Loucy (cell line): ENCODE measurements at regions not wholly inside any gene's neighbourhood (a gene's known extent, or its start where the extent isn't known, plus 50 kb on each side); places are given as distances from the start of the nearest gene placed in this dataset.

ENCODE experiments used
- H2AFZ ChIP-seq: fragments of 200-600 bp; sonication (generic); 2 replicates; pipeline ENCODE4 v1.6.0; 2016; ENCODE audit warnings: antibody characterized with exemption, mild to moderate bottlenecking, low read length, moderate library complexity
- H3F3A ChIP-seq: fragments of 200-600 bp; 2 replicates; pipeline ENCODE4 v1.6.0; 2016; ENCODE audit warnings: antibody characterized with exemption, low read depth, mild to moderate bottlenecking
- H3K27me3 ChIP-seq: fragments of 200-600 bp; sonication (generic); 2 replicates; pipeline ENCODE4 v1.6.1; 2014; ENCODE audit warnings: low read length, mild to moderate bottlenecking; ENCODE audit not compliant: insufficient read depth, poor library complexity, severe bottlenecking
- H3K36me3 ChIP-seq: fragments of 200-600 bp; sonication (generic); 2 replicates; pipeline ENCODE4 v1.6.1; 2016; ENCODE audit warnings: low read length; ENCODE audit not compliant: insufficient read depth
- H3K4me1 ChIP-seq: fragments of 200-600 bp; sonication (generic); 2 replicates; pipeline ENCODE4 v1.5.1; 2014; ENCODE audit warnings: low read length, mild to moderate bottlenecking; ENCODE audit not compliant: insufficient read depth, poor library complexity, severe bottlenecking
- H3K4me2 ChIP-seq: fragments of 200-600 bp; sonication (generic); 2 replicates; pipeline ENCODE4 v1.6.0; 2014; ENCODE audit warnings: antibody characterized with exemption, low read length, low read depth, mild to moderate bottlenecking; ENCODE audit not compliant: poor library complexity, severe bottlenecking
- H3K4me3 ChIP-seq: fragments of 200-600 bp; sonication (generic); 2 replicates; pipeline ENCODE4 v1.5.1; 2014; ENCODE audit warnings: low read length, mild to moderate bottlenecking, mixed read lengths; ENCODE audit not compliant: poor library complexity, severe bottlenecking
- H3K79me2 ChIP-seq: fragments of 200-600 bp; sonication (generic); 2 replicates; pipeline ENCODE4 v1.6.1; 2014; ENCODE audit warnings: low read length; ENCODE audit not compliant: insufficient read depth
- H3K9ac ChIP-seq: fragments of 200-600 bp; sonication (generic); 2 replicates; pipeline ENCODE4 v1.6.0; 2014; ENCODE audit warnings: mild to moderate bottlenecking, low read depth, low read length, moderate library complexity; ENCODE audit not compliant: poor library complexity, severe bottlenecking
- H3K9me2 ChIP-seq: fragments of 200-600 bp; sonication (generic); replicated peaks from 2 replicates; pipeline ENCODE4 v1.6.1; 2016; ENCODE audit warnings: low read depth, low read length, mixed read lengths
- H3K9me3 ChIP-seq: fragments of 200-600 bp; sonication (generic); 2 replicates; pipeline ENCODE4 v1.6.1; 2014; ENCODE audit warnings: mild to moderate bottlenecking, antibody characterized with exemption, low read length, low read depth; ENCODE audit not compliant: insufficient read depth
- H4K20me1 ChIP-seq: fragments of 200-600 bp; sonication (generic); 2 replicates; pipeline ENCODE4 v1.6.0; 2014; ENCODE audit warnings: antibody characterized with exemption, low read length, mild to moderate bottlenecking; ENCODE audit not compliant: insufficient read depth, poor library complexity, severe bottlenecking
- CTCF ChIP-seq: fragments of 200-600 bp; sonication (generic); conservative IDR thresholded peaks from 2 replicates; pipeline ENCODE4 v1.5.1; 2014; ENCODE audit warnings: mild to moderate bottlenecking, antibody characterized with exemption, low read length
- EZH2phosphoT487 ChIP-seq: fragments of 200-600 bp; IDR thresholded peaks from 2 replicates; pipeline ENCODE4 v1.6.1; 2018; ENCODE audit warnings: antibody characterized with exemption, mild to moderate bottlenecking, moderate library complexity, borderline replicate concordance

- no peaks in the 10 kb centered on the region for H3K79me2 ChIP-seq
- no peaks in the 10 kb centered on the region for H3K36me3 ChIP-seq
- H3K9me3 ChIP-seq, result no peaks in the 10 kb centered on the region
- no peaks in the 10 kb centered on the region for H3F3A ChIP-seq
- H3K9ac ChIP-seq, result no peak overlapping the region
- H4K20me1 ChIP-seq, result no peaks in the 10 kb centered on the region
- H3K9me2 ChIP-seq, result no peaks in the 10 kb centered on the region
- H2AFZ ChIP-seq, result no peak overlapping the region
- H3K4me1 ChIP-seq, result no peaks in the 10 kb centered on the region
- no peak overlapping the region for H3K4me2 ChIP-seq
- H3K27me3 ChIP-seq, result no peaks in the 10 kb centered on the region
- H3K4me3 ChIP-seq, result no peak overlapping the region
- TF ChIP-seq CTCF, result no peak
- TF ChIP-seq EZH2phosphoT487, result no peak
Observed at GRCh38 chr1:113292603-113293255, 97.6 kb upstream of the MAGI3 start.

- no peak for TF ChIP-seq CTCF
- no peak for TF ChIP-seq EZH2phosphoT487
- Histone ChIP-seq H2AFZ (no peak overlapping the region), H3K9me2 (no peaks in the 10 kb centered on the region), H3K4me2 (no peak overlapping the region), H3K9ac (no peak overlapping the region), H3K36me3 (no peaks in the 10 kb centered on the region), H3K4me1 (no peaks in the 10 kb centered on the region), H4K20me1 (no peaks in the 10 kb centered on the region), H3F3A (no peaks in the 10 kb centered on the region), H3K9me3 (no peaks in the 10 kb centered on the region), H3K79me2 (no peaks in the 10 kb centered on the region), H3K27me3 (no peaks in the 10 kb centered on the region), H3K4me3 (no peak overlapping the region)
Observed at GRCh38 chr1:113293256-113293626, 97.1 kb upstream of the MAGI3 start.

- H3K4me1 ChIP-seq, result no peaks in the 10 kb centered on the region
- no peaks in the 10 kb centered on the region for H3K9me3 ChIP-seq
- no peaks in the 10 kb centered on the region for H3K27me3 ChIP-seq
- H4K20me1 ChIP-seq, result no peaks in the 10 kb centered on the region
- no peak overlapping the region for H2AFZ ChIP-seq
- H3K4me3 ChIP-seq, result no peak overlapping the region
- H3K79me2 ChIP-seq, result no peaks in the 10 kb centered on the region
- H3K36me3 ChIP-seq, result no peaks in the 10 kb centered on the region
- no peak overlapping the region for H3K9ac ChIP-seq
- H3K4me2 ChIP-seq, result no peak overlapping the region
- H3F3A ChIP-seq, result no peaks in the 10 kb centered on the region
- TF ChIP-seq EZH2phosphoT487, result no peak
- TF ChIP-seq CTCF, result no peak
- no peaks in the 10 kb centered on the region for H3K9me2 ChIP-seq
Observed at GRCh38 chr1:113297749-113298148, 92.6 kb upstream of the MAGI3 start.
